Posterior vena cava (tissue), 2 donors: ENCODE measurements at regions not wholly inside any gene's neighbourhood (a gene's known extent, or its start where the extent isn't known, plus 50 kb on each side); places are given as distances from the start of the nearest gene placed in this dataset.

Source experiments
- DNase-seq: peaks from one replicate; pipeline ENCODE4 v3.0.0-alpha.2; 2020; ENCODE audit warnings: low spot score
- intact Hi-C, 2 donors: fragments of 100-400 bp; cut with DNase I; formaldehyde crosslinking; loops; one replicate each; pipeline versions ENCODE4 v1.14.1 to v1.14.2; 2022 to 2023
- donor health status: DM: yes; HTN: yes; CAD: no.
- donor health status: DM: yes; HTN: yes; CAD: no.

- intact Hi-C loops = no loop called here
- DNase-seq = no peak
Measured at GRCh38 chr1:188466539-188466938, 1637.8 kb downstream of the PLA2G4A start.

DNA sequence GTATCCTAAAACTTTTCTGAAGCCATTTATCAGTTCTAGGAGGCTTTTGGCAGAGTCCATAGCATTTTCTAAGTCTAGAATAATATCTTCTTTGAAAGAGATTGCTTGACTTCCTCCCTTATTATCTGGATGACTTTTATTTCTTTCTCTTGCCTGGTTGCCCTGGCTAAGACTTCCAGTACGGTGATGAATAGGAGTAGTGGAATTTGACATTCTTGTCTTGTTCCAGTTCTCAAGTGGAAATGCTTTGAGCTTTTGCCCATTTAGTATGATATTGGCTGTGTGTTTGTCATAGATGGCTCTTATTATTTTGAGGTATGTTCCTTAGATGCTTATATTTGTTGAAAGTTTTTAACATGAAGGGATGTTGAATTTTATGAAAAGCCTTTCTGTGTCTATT lies 1647.9 kb downstream of the PLA2G4A start:
- intact Hi-C loops = no loop called here
- DNase-seq = no peak

GRCh38 chr1:188489336-188490112 lies 1660.8 kb downstream of the PLA2G4A start:
- DNase-seq = no peak
- intact Hi-C loops = no loop called here

DNA sequence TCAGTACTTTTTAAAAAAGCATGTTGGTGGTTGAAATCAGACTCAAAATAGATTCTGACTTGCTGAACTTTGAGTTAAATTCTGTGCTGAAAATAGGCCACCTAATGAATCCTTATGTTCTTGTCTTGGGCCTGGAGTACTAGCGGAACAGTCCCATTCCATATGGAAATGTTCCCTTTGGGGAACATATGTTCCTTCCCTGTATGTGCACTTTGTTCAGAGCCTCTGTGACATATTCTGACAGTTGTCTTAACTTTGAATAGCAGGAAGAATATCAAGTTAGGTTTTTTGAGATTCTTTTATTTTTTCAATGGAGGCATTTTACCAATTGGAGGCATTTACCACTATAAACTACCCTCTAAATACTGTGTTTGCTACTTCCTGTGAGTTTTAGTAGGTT lies 1667.8 kb downstream of the PLA2G4A start:
- intact Hi-C loops = no loop called here
- no peak for DNase-seq

DNA sequence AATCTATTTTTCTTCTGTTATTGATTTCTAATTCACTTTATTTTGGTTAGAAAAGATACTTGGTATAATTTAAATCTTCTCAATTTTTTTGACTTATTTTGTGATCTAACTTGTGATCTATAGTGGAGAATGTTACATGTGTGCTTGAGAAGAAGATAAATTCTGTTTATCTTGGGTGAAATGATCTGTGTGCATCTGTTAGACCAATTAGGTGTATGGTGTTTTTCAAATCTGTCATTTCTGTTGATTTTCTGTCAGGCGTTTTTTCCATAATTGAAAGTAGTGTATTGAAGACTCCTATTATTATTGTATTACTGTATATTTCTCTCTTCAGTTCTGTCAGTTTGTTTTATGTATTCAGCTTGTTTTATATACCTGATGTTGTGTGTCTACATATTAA lies 1668.3 kb downstream of the PLA2G4A start:
- intact Hi-C loops = no loop called here
- no peak for DNase-seq

DNA sequence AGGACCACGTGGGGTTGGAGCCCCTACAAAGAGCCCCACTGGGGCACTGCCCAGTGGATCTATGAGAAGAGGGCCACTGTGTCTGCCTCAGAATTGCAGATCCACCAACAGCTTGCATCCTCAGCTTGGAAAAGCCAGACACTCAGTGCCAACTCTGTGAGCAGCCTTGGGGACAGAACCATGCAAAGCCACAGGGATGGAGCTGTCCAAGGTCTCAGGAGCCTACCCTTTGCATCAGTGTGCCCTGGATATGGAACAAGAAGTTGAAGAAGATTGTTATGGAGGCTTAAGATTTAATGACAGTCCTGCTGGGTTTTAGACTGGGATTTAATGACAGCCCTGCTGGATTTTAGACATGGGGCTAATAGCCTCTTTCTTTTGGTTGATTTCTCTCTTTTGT lies 1670.9 kb downstream of the PLA2G4A start:
- intact Hi-C loops = no loop called here
- no peak for DNase-seq

- DNase-seq = no peak
Measured at GRCh38 chr1:188514917-188515316, 1686.2 kb downstream of the PLA2G4A start.

GRCh38 chr1:188517139-188517538 lies 1688.4 kb downstream of the PLA2G4A start:
- DNase-seq = no peak
- intact Hi-C loops = no loop called here

More at GRCh38 chr1:188514917-188515316, 1686.2 kb downstream of the PLA2G4A start:
- intact Hi-C loops = no loop called here

GRCh38 chr1:188551176-188551575 lies 1722.4 kb downstream of the PLA2G4A start:
- DNase-seq = no peak
- intact Hi-C loops = no loop called here

GRCh38 chr1:188557053-188557452 lies 1728.3 kb downstream of the PLA2G4A start:
- intact Hi-C loops = no loop called here
- no peak for DNase-seq

- intact Hi-C loops = no loop called here
- DNase-seq = no peak
Measured at GRCh38 chr1:188582911-188583532, 1754.3 kb downstream of the PLA2G4A start.

- intact Hi-C loops = no loop called here
- DNase-seq = no peak
Measured at GRCh38 chr1:188584119-188584518, 1755.4 kb downstream of the PLA2G4A start.

GRCh38 chr1:188590641-188591040 lies 1761.9 kb downstream of the PLA2G4A start:
- intact Hi-C loops = no loop called here
- DNase-seq = no peak

DNA sequence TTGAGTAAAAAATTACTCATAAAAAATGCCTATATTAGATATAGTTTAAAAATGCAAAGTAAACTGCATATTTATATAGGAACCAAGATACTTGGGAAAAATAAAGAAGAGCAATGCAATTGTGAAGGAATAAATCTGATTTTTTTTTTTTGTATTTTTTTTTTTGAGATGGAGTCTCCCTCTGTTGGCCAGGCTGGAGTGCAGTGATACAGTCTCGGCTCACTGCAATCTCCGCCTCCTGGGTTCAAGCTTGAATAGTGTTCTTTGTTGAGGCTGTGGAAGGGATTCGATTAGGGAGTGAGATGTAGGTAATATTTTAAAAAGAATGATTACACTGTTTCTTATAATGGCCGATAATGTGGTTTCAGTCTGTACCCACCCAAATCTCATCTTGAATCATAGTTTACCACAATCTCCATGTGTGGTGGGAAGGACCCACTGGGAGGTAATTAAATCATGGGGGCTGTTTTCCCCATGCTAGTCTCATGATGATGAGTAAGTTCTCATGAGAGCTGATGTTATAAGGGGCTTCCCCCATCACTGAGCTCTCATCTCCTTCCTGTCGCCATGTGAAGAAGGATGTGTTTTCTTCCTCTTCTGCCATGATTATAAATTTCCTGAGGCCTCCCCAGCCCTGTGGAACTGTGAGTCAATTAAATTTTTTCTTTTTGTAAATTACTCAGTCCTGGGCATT lies 1765.9 kb downstream of the PLA2G4A start:
- no peak for DNase-seq
- intact Hi-C loops = no loop called here

DNA sequence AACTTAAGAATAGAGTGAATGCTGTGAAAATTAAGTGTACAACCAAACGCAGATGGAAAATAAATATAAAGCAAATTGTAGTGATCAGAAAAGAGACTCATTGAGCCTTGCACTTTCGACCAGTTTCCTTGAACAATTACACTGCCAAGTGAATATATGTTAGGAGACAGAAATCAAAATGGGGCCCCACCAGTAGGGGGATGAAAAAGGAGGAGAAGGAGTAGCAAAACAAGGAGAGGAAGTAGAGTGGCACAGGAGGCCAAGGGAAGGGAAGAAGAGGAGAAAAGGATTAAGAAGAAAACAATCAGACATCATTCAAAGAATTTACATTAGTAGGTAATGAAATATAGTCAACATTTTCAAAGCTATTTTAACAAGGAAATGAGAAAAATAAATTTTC lies 1770.6 kb downstream of the PLA2G4A start:
- intact Hi-C loops = no loop called here

DNA sequence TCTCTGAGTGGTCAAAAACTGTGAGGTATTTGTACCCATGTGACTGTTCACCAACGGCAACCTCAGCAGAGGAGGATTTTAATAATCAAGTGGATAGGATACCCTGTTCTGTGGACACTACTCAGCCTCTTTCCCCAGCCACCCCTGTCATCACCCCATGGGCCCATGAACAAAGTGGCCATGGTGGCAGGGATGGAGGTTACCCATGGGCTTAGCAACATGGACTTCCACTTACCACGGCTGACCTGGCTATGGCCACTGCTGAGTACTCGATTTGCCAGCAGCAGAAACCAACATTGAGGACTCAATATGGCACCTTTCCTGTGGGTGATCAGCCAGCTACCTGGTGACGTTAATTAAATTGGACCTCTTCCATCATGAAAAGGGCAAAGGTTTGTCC lies 1782.7 kb downstream of the PLA2G4A start:
- DNase-seq = no peak

More for the DNA sequence above, 1770.6 kb downstream of the PLA2G4A start:
- no peak for DNase-seq

DNA sequence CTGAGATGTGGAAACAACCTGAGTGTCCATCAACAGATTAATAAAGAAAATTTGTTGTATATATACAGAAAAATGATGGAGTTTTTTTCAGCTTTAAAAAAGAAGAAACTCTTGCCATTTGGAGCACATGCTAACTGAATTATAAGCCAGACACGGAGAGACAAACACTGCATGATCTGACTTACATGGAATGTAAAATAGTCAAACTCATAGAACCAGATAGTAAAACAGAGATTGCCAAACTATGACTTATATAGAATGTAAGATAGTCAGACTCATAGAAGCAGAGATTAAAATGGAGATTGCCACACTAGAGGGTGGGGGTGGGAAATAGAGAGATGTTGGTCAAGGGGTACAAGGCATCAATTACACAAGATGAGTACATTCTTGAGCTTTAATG lies 1786.6 kb downstream of the PLA2G4A start:
- no peak for DNase-seq
- intact Hi-C loops = no loop called here

More for the DNA sequence above, 1782.7 kb downstream of the PLA2G4A start:
- intact Hi-C loops = no loop called here

GRCh38 chr1:188620236-188620635 lies 1791.5 kb downstream of the PLA2G4A start:
- intact Hi-C loops = no loop called here
- DNase-seq = no peak

DNA sequence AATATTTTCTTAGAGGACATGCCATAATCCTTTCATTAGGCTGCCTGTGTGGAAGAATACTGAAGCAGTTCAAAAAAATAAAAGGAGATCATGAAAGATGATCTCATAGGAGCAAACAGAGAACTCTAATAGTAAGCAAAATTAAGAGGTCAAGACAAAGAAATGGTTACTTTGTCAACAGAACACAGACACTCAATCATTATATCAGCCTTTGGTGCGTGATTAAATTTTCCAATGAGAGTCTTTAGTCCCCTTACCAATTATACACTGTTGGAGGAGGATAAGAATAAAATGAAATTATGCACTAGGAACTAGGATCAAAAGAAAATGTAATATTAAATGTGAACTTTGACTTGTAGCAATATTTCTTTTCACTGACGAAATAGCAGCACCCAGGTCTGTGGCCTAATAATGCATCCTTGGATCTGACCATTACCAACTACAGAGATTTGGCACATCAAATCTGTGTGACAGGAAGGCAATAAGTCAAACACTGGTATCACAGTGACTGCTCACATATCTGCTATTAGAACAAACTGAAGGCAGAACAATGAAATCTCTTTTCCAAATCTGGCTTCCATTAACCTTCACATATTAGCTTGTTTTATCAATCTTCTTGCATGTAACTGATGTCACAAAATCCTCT lies 1812.9 kb downstream of the PLA2G4A start:
- intact Hi-C loops = no loop called here
- DNase-seq = no peak

- intact Hi-C loops = no loop called here
- DNase-seq = no peak
Measured at GRCh38 chr1:188642704-188643103, 1814.0 kb downstream of the PLA2G4A start.
